ENCODE measurements at regions not wholly inside any gene's neighbourhood (a gene's known extent, or its start where the extent isn't known, plus 50 kb on each side); places are given as distances from the start of the nearest gene placed in this dataset.

GRCh38 chr12:42732908-42733411 is 143.4 kb upstream of the PRICKLE1 start:
- DNase-seq (ENCODE audit: low read depth in 1 of 2, low spot score in 1 of 2): no peak
- Histone ChIP-seq H3K27me3 (ENCODE audit: insufficient read depth, poor library complexity, severe bottlenecking) (no peaks in the 10 kb centered on the region), H3K27ac (replicated peaks) (no peak overlapping the region), H3K4me3 (replicated peaks; ENCODE audit: insufficient read depth, low read length) (no peak overlapping the region)
- no peak for TF ChIP-seq REST (IDR thresholded peaks at IDR 0.05; ENCODE audit: insufficient replicate concordance, low read depth)
- no peak for TF ChIP-seq GABPA (IDR thresholded peaks at IDR 0.05; ENCODE audit: low read depth)
- TF ChIP-seq CTCF (IDR thresholded peaks at IDR 0.05; ENCODE audit: insufficient read depth, low read length): no peak
- no peak for TF ChIP-seq POLR2AphosphoS5 (IDR thresholded peaks at IDR 0.05; ENCODE audit: low read depth)
- TF ChIP-seq SPI1 (IDR thresholded peaks at IDR 0.05; ENCODE audit: borderline replicate concordance, low read depth): no peak

GRCh38 chr12:42730291-42730690 is 140.7 kb upstream of the PRICKLE1 start:
- H3K4me3 ChIP-seq (replicated peaks; ENCODE audit: insufficient read depth, low read length): no peak overlapping the region
- TF ChIP-seq GABPA (IDR thresholded peaks at IDR 0.05; ENCODE audit: low read depth) (no peak), POLR2AphosphoS5 (IDR thresholded peaks at IDR 0.05; ENCODE audit: low read depth) (no peak), REST (IDR thresholded peaks at IDR 0.05; ENCODE audit: insufficient replicate concordance, low read depth) (no peak), SPI1 (IDR thresholded peaks at IDR 0.05; ENCODE audit: borderline replicate concordance, low read depth) (no peak), CTCF (IDR thresholded peaks at IDR 0.05; ENCODE audit: insufficient read depth, low read length) (no peak)
- H3K27me3 ChIP-seq (ENCODE audit: insufficient read depth, poor library complexity, severe bottlenecking): no peaks in the 10 kb centered on the region
- DNase-seq (ENCODE audit: low read depth in 1 of 2, low spot score in 1 of 2): no peak
- no peak overlapping the region for H3K27ac ChIP-seq (replicated peaks)

GRCh38 chr12:42729535-42729900 is 140.0 kb upstream of the PRICKLE1 start:
- TF ChIP-seq CTCF (IDR thresholded peaks at IDR 0.05; ENCODE audit: insufficient read depth, low read length) (no peak), REST (IDR thresholded peaks at IDR 0.05; ENCODE audit: insufficient replicate concordance, low read depth) (no peak), GABPA (IDR thresholded peaks at IDR 0.05; ENCODE audit: low read depth) (no peak), SPI1 (IDR thresholded peaks at IDR 0.05; ENCODE audit: borderline replicate concordance, low read depth) (no peak), POLR2AphosphoS5 (IDR thresholded peaks at IDR 0.05; ENCODE audit: low read depth) (no peak)
- H3K27ac ChIP-seq (replicated peaks): no peak overlapping the region
- DNase-seq (ENCODE audit: low read depth in 1 of 2, low spot score in 1 of 2): no peak
- no peak overlapping the region for H3K4me3 ChIP-seq (replicated peaks; ENCODE audit: insufficient read depth, low read length)
- H3K27me3 ChIP-seq (ENCODE audit: insufficient read depth, poor library complexity, severe bottlenecking): no peaks in the 10 kb centered on the region

Data from HL-60 (cell line).